Gastroesophageal sphincter (tissue), 3 donors: ENCODE measurements at regions not wholly inside any gene's neighbourhood (a gene's known extent, or its start where the extent isn't known, plus 50 kb on each side); places are given as distances from the start of the nearest gene placed in this dataset.

Experiments used
- CTCF ChIP-seq, 4 experiments: fragments of 200-600 bp in 2 of 4; fragments of 450-650 bp in 2 of 4; sonication (generic) in 1 of 4; IDR thresholded peaks; one replicate each; pipeline ENCODE4 v1.5.1; 2017 to 2019; ENCODE audit warnings: antibody characterized with exemption in 4 of 4, mild to moderate bottlenecking in 2 of 4, moderate library complexity in 2 of 4
- POLR2A ChIP-seq, 2 donors: fragments of 450-650 bp; IDR thresholded peaks; one replicate each; pipeline ENCODE4 v1.6.1; 2017; ENCODE audit warnings: antibody characterized with exemption in 2 of 2, mild to moderate bottlenecking in 2 of 2, moderate library complexity in 1 of 2

GRCh38 chr10:36450380-36450779 is 675.0 kb upstream of the ANKRD30A start:
- TF ChIP-seq CTCF (IDR thresholded peaks at IDR 0.05) (no peak), POLR2A (IDR thresholded peaks at IDR 0.05) (no peak)
